ENCODE measurements at regions not wholly inside any gene's neighbourhood (a gene's known extent, or its start where the extent isn't known, plus 50 kb on each side); places are given as distances from the start of the nearest gene placed in this dataset.

DNA sequence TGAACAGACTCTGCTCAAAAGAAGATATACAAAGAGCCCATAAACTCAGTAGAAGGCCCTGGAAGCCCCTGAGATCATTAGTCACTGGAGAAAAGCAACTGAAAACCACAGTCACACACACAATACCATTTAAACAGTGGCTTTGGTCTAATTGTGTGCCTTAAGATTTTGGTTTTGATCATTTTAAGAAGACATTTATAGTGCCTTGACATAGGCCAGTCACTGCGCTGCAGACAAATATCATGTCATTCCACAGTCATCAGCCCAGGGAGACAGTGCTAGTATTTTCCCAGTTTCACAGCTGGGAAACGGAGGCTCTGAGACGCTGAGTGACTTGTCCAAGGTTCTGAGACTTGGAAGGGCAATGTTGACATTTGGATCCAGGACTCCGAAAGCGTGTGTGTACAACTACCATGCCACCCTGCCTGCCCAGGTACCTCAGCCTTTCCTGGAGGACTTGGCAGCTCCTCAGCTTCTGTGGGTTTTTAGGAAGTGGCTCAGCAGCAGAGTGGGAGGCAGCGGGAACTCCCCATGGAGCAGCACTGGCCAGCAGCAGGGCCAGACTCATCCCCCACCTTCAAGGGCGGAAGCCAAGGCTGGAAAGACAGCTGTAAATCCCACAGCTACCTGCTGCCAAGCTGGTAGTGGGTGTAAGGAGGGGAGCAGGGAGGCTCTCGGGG is 173.9 kb downstream of the WDR11 start:
- Histone ChIP-seq H3K4me1 (ENCODE audit: control insufficient read depth, insufficient read depth, low read length) (no peaks in the 10 kb centered on the region), H3K4me3 (ENCODE audit: low read length) (no peak overlapping the region), H3K27me3 (ENCODE audit: control insufficient read depth, insufficient read depth, low read length, poor library complexity, severe bottlenecking) (no peaks in the 10 kb centered on the region), H3K36me3 (ENCODE audit: control insufficient read depth, insufficient read depth, low read length) (no peaks in the 10 kb centered on the region), H3K9ac (ENCODE audit: extremely low read depth, low read length, poor library complexity, severe bottlenecking) (no peak overlapping the region), H3K9me3 (ENCODE audit: control insufficient read depth, low read length) (no peaks in the 10 kb centered on the region), H3K27ac (ENCODE audit: low read depth, low read length) (no peak overlapping the region)
- 75 to 92% methylated on average over 4 to 8 of the region's 8 CpGs for WGBS, 2 experiments (ENCODE audit: insufficient coverage in 1 of 2, insufficient read length in 1 of 2)
- peaks cover 17% of the 10 kb centered on the region for H3K4me1 Mint-ChIP-seq
- H3K9me3 Mint-ChIP-seq = no peaks in the 10 kb centered on the region
- H3K4me3 Mint-ChIP-seq = no peak overlapping the region
- no peaks in the 10 kb centered on the region for H3K36me3 Mint-ChIP-seq (ENCODE audit: low read depth)
- TF ChIP-seq, protein P1, sequence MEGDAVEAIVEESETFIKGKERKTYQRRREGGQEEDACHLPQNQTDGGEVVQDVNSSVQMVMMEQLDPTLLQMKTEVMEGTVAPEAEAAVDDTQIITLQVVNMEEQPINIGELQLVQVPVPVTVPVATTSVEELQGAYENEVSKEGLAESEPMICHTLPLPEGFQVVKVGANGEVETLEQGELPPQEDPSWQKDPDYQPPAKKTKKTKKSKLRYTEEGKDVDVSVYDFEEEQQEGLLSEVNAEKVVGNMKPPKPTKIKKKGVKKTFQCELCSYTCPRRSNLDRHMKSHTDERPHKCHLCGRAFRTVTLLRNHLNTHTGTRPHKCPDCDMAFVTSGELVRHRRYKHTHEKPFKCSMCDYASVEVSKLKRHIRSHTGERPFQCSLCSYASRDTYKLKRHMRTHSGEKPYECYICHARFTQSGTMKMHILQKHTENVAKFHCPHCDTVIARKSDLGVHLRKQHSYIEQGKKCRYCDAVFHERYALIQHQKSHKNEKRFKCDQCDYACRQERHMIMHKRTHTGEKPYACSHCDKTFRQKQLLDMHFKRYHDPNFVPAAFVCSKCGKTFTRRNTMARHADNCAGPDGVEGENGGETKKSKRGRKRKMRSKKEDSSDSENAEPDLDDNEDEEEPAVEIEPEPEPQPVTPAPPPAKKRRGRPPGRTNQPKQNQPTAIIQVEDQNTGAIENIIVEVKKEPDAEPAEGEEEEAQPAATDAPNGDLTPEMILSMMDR (conservative IDR thresholded peaks at IDR 0.05) = no peak
- DNase-seq = peak; percentile 64
- peaks cover 15% of the 10 kb centered on the region for H3K27me3 Mint-ChIP-seq (ENCODE audit: insufficient read depth)
- no peak overlapping the region for H3K27ac Mint-ChIP-seq

DNA sequence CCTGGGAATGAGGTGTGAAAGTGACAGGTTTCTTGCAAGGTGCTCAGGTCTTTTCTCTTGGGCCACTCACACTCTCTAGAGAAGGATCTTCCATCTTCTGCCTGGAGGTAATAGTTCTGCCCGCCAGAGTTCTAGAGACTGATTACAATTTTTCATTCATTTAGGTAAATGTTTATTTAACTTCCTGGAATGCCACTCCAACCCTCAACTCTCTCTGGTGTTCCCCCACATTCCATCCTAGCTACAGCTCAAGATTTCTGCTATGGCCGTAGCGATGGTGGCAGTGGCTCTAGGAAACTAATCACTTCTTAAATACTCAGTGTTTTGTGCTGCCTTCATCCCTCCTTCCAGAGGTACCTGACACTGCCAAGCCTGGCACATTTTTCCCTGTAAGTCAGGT is 174.6 kb downstream of the WDR11 start:
- no peaks in the 10 kb centered on the region for H3K9me3 ChIP-seq (ENCODE audit: control insufficient read depth, low read length)
- no peak overlapping the region for H3K27ac ChIP-seq (ENCODE audit: low read depth, low read length)
- no peaks in the 10 kb centered on the region for H3K36me3 ChIP-seq (ENCODE audit: control insufficient read depth, insufficient read depth, low read length)
- DNase-seq = no peak
- no peak overlapping the region for H3K4me3 Mint-ChIP-seq
- no peaks in the 10 kb centered on the region for H3K36me3 Mint-ChIP-seq (ENCODE audit: low read depth)
- no peaks in the 10 kb centered on the region for H3K4me1 ChIP-seq (ENCODE audit: control insufficient read depth, insufficient read depth, low read length)
- peaks cover 17% of the 10 kb centered on the region for H3K4me1 Mint-ChIP-seq
- no peak overlapping the region for H3K4me3 ChIP-seq (ENCODE audit: low read length)
- no peak overlapping the region for H3K9ac ChIP-seq (ENCODE audit: extremely low read depth, low read length, poor library complexity, severe bottlenecking)
- no peaks in the 10 kb centered on the region for H3K27me3 ChIP-seq (ENCODE audit: control insufficient read depth, insufficient read depth, low read length, poor library complexity, severe bottlenecking)
- WGBS, 2 experiments (ENCODE audit: insufficient coverage in 1 of 2, insufficient read length in 1 of 2) = 93 to 98% methylated on average over 2 to 3 of the region's 3 CpGs
- no peaks in the 10 kb centered on the region for H3K9me3 Mint-ChIP-seq
- H3K27ac Mint-ChIP-seq = no peak overlapping the region
- TF ChIP-seq, protein P1 (conservative IDR thresholded peaks at IDR 0.05) = no peak
- H3K27me3 Mint-ChIP-seq (ENCODE audit: insufficient read depth) = peaks cover 15% of the 10 kb centered on the region

DNA sequence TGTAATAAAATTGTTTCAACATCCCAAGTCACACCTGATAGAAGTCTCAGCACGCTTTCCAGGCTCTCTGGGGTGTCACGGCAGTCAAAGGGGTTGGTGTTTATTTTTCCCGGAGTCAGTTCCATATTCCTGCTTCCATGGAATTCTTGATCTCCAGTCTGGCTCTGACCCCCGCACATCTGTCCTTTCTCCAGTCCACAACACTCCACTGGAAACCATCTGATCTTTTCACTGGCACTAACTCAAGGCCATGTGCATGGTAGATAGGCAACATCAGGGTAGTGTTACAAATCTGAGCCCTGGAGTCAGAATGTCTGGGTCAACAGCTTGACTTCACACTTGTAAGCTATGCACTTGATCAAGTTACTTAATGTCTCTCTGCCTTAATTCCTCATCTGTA is 176.2 kb downstream of the WDR11 start:
- no peak overlapping the region for H3K9ac ChIP-seq (ENCODE audit: extremely low read depth, low read length, poor library complexity, severe bottlenecking)
- H3K4me3 Mint-ChIP-seq = no peak overlapping the region
- H3K27me3 Mint-ChIP-seq (ENCODE audit: insufficient read depth) = peaks cover 14% of the 10 kb centered on the region
- no peaks in the 10 kb centered on the region for H3K9me3 Mint-ChIP-seq
- no peaks in the 10 kb centered on the region for H3K4me1 ChIP-seq (ENCODE audit: control insufficient read depth, insufficient read depth, low read length)
- H3K36me3 ChIP-seq (ENCODE audit: control insufficient read depth, insufficient read depth, low read length) = no peaks in the 10 kb centered on the region
- H3K27ac Mint-ChIP-seq = no peak overlapping the region
- 84 to 100% methylated on average over 3 to 4 of the region's 4 CpGs for WGBS, 2 experiments (ENCODE audit: insufficient coverage in 1 of 2, insufficient read length in 1 of 2)
- peak overlapping the region; percentile 16 for H3K4me3 ChIP-seq (ENCODE audit: low read length)
- peaks cover 17% of the 10 kb centered on the region for H3K4me1 Mint-ChIP-seq
- TF ChIP-seq, protein P1 (conservative IDR thresholded peaks at IDR 0.05) = no peak
- H3K36me3 Mint-ChIP-seq (ENCODE audit: low read depth) = no peaks in the 10 kb centered on the region
- no peaks in the 10 kb centered on the region for H3K9me3 ChIP-seq (ENCODE audit: control insufficient read depth, low read length)
- no peaks in the 10 kb centered on the region for H3K27me3 ChIP-seq (ENCODE audit: control insufficient read depth, insufficient read depth, low read length, poor library complexity, severe bottlenecking)
- DNase-seq = no peak
- H3K27ac ChIP-seq (ENCODE audit: low read depth, low read length) = no peak overlapping the region
